Tibial nerve (tissue), 4 donors: ENCODE measurements at regions not wholly inside any gene's neighbourhood (a gene's known extent, or its start where the extent isn't known, plus 50 kb on each side); places are given as distances from the start of the nearest gene placed in this dataset.

Source experiments
- CTCF ChIP-seq, 5 experiments: fragments of 200-600 bp in 3 of 5; fragments of 450-650 bp in 2 of 5; sonication (generic) in 3 of 5; IDR thresholded peaks; one replicate each; pipeline ENCODE4 v1.5.1; 2016 to 2019; ENCODE audit warnings: antibody characterized with exemption in 5 of 5, mild to moderate bottlenecking in 3 of 5, moderate library complexity in 2 of 5
- EP300 ChIP-seq, 2 donors: sonication (generic); formaldehyde crosslinking; IDR thresholded peaks; one replicate each; pipeline ENCODE4 v1.6.1; 2017; ENCODE audit warnings: antibody characterized with exemption in 2 of 2, mild to moderate bottlenecking in 1 of 2
- POLR2A ChIP-seq, 2 donors: fragments of 450-650 bp; IDR thresholded peaks; one replicate each; pipeline ENCODE4 v1.6.1; 2017; ENCODE audit warnings: antibody characterized with exemption in 2 of 2, mild to moderate bottlenecking in 2 of 2, moderate library complexity in 2 of 2

GRCh38 chr6:48798296-48798695, 664.8 kb downstream of the MMUT start:
- no peak for TF ChIP-seq CTCF (IDR thresholded peaks at IDR 0.05)
- no peak for TF ChIP-seq POLR2A (IDR thresholded peaks at IDR 0.05)
- no peak for TF ChIP-seq EP300 (IDR thresholded peaks at IDR 0.05)
